GM12891 (cell line): ENCODE measurements at regions not wholly inside any gene's neighbourhood (a gene's known extent, or its start where the extent isn't known, plus 50 kb on each side); places are given as distances from the start of the nearest gene placed in this dataset.

Experiments used
- POLR2A ChIP-seq: IDR thresholded peaks from 2 replicates; pipeline ENCODE4 v1.6.1; 2011; ENCODE audit warnings: low read depth, low read length, control low read depth
- POLR2AphosphoS5 ChIP-seq: IDR thresholded peaks from 2 replicates; pipeline ENCODE4 v1.6.1; 2011; ENCODE audit warnings: low read depth, low read length, control low read depth
- POU2F2 ChIP-seq: IDR thresholded peaks from 2 replicates; pipeline ENCODE4 v1.6.1; 2011; ENCODE audit warnings: low read depth, mild to moderate bottlenecking, control low read depth, low read length, moderate library complexity
- TAF1 ChIP-seq: IDR thresholded peaks from 2 replicates; pipeline ENCODE4 v1.6.1; 2011; ENCODE audit warnings: low read depth, low read length, control low read depth

DNA sequence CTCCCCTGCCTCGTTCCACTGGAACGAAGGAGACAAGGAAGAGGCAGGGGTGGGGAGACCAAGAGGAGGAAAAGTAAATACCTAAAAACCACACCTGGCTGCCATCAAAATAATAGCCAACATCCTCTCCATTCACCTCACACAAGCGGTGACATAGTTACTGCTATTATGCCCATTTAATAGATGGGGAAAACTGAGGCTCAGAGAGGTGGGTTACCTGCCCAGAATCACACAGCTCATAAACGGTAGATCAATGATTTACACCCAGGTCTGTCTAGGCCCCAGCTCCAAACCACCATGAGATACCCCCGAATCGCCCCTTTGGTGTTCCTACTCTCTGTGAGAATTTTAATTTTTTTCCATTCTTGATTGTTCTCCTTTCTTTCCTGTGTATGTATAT, 253.8 kb downstream of the BMP7 start:
- no peak for TF ChIP-seq TAF1
- TF ChIP-seq POLR2AphosphoS5: no peak
- TF ChIP-seq POLR2A: no peak
- no peak for TF ChIP-seq POU2F2
